Fibroblast of peridontal ligament (primary cell): ENCODE measurements at regions not wholly inside any gene's neighbourhood (a gene's known extent, or its start where the extent isn't known, plus 50 kb on each side); places are given as distances from the start of the nearest gene placed in this dataset.
A peak's percentile ranks its signal among the peaks of the same experiment; 100 is the strongest.
"Not testable (repeated sequence)": the region's sequence is repeated elsewhere in the genome, so short reads cannot be mapped to it uniquely, and the experiment has no call there.

ENCODE experiments used
- DNase-seq: peaks from one replicate; pipeline ENCODE4 v3.0.0-alpha.2; 2010; ENCODE audit errors: extremely low read depth

GRCh38 chr2:7145707-7146106, 228.5 kb downstream of the RNF144A start:
- no peak for DNase-seq

GRCh38 chr2:7146151-7146550, 228.9 kb downstream of the RNF144A start:
- DNase-seq, result no peak

GRCh38 chr2:7154656-7155055, 237.4 kb downstream of the RNF144A start:
- no peak for DNase-seq

GRCh38 chr2:7161501-7161900, 244.3 kb downstream of the RNF144A start:
- DNase-seq, result no peak

GRCh38 chr2:7165736-7166135, 248.5 kb downstream of the RNF144A start:
- no peak for DNase-seq

GRCh38 chr2:7167801-7168411, 250.7 kb downstream of the RNF144A start:
- no peak for DNase-seq

- no peak for DNase-seq
Observed at GRCh38 chr2:7169593-7169992, 252.4 kb downstream of the RNF144A start.

- not testable (repeated sequence) for DNase-seq
Observed at GRCh38 chr2:7178996-7179395, 261.8 kb downstream of the RNF144A start.

GRCh38 chr2:7180638-7181370, 263.6 kb downstream of the RNF144A start:
- no peak for DNase-seq

- DNase-seq, result no peak
Observed at GRCh38 chr2:7182525-7182924, 265.3 kb downstream of the RNF144A start.

GRCh38 chr2:7189106-7189505, 271.9 kb downstream of the RNF144A start:
- no peak for DNase-seq

GRCh38 chr2:7190587-7191324, 273.5 kb downstream of the RNF144A start:
- no peak for DNase-seq

- DNase-seq, result no peak
Observed at GRCh38 chr2:7191932-7192331, 274.7 kb downstream of the RNF144A start.

- no peak for DNase-seq
Observed at GRCh38 chr2:7193457-7193856, 276.2 kb downstream of the RNF144A start.

- DNase-seq, result no peak
Observed at GRCh38 chr2:7194950-7195349, 277.7 kb downstream of the RNF144A start.

- no peak for DNase-seq
Observed at GRCh38 chr2:7196883-7197282, 279.7 kb downstream of the RNF144A start.

GRCh38 chr2:7201851-7202250, 284.6 kb downstream of the RNF144A start:
- no peak for DNase-seq

GRCh38 chr2:7203056-7203467, 285.9 kb downstream of the RNF144A start:
- peak; percentile 74 for DNase-seq

- no peak for DNase-seq
Observed at GRCh38 chr2:7205151-7205830, 288.1 kb downstream of the RNF144A start.

GRCh38 chr2:7206111-7206810, 289.0 kb downstream of the RNF144A start:
- no peak for DNase-seq

GRCh38 chr2:7207631-7208030, 290.4 kb downstream of the RNF144A start:
- no peak for DNase-seq
